HUES6 (cell line): ENCODE measurements at regions not wholly inside any gene's neighbourhood (a gene's known extent, or its start where the extent isn't known, plus 50 kb on each side); places are given as distances from the start of the nearest gene placed in this dataset.
"Not testable (repeated sequence)": the region's sequence is repeated elsewhere in the genome, so short reads cannot be mapped to it uniquely, and the experiment has no call there.

ENCODE experiments used
- H3K27ac ChIP-seq: 2 replicates; pipeline ENCODE4 v1.7.0; 2013; ENCODE audit warnings: low read depth, mild to moderate bottlenecking, low read length, inconsistent platforms
- H3K27me3 ChIP-seq: 2 replicates; pipeline ENCODE4 v1.6.1; 2013; ENCODE audit warnings: low read length; ENCODE audit not compliant: control insufficient read depth, insufficient read depth
- H3K36me3 ChIP-seq: 2 replicates; pipeline ENCODE4 v1.6.1; 2013; ENCODE audit warnings: low read length; ENCODE audit not compliant: control insufficient read depth, insufficient read depth
- H3K4me1 ChIP-seq: 2 replicates; pipeline ENCODE4 v1.6.1; 2013; ENCODE audit warnings: low read length; ENCODE audit not compliant: control insufficient read depth, insufficient read depth
- H3K4me3 ChIP-seq: 2 replicates; pipeline ENCODE4 v1.5.1; 2013; ENCODE audit warnings: low read depth, low read length
- H3K9ac ChIP-seq: one replicate; pipeline ENCODE4 v1.6.1; 2013; ENCODE audit warnings: mild to moderate bottlenecking, low read length
- H3K9me3 ChIP-seq: 2 replicates; pipeline ENCODE4 v1.6.1; 2013; ENCODE audit warnings: low read depth, low read length; ENCODE audit not compliant: control insufficient read depth, insufficient read depth

DNA sequence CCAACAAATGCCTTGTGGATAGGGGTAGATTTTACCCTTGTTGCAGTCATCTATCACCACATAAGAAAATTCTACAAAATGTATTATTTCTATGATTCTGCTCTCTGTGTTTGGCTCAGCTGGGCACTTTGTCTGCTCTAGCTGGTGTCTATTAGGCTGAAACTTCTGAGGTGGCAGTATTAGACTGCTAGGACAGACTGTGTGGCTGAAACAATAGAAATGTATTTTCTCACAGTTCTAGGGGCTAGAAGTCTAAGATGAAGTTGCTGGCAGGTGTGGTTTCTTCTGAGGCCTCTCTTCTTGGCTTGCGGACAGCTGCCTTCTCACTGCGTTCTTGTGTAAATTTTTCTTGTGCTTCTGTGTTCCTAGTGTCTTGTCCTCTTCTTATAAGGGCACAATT is 1139.6 kb upstream of the LRRTM3 start:
- H3K9me3 ChIP-seq = no peaks in the 10 kb centered on the region
- H3K9ac ChIP-seq = no peak overlapping the region
- no peaks in the 10 kb centered on the region for H3K4me1 ChIP-seq
- H3K4me3 ChIP-seq = no peak overlapping the region
- H3K27ac ChIP-seq = no peak overlapping the region
- H3K27me3 ChIP-seq = no peaks in the 10 kb centered on the region
- H3K36me3 ChIP-seq = no peaks in the 10 kb centered on the region

DNA sequence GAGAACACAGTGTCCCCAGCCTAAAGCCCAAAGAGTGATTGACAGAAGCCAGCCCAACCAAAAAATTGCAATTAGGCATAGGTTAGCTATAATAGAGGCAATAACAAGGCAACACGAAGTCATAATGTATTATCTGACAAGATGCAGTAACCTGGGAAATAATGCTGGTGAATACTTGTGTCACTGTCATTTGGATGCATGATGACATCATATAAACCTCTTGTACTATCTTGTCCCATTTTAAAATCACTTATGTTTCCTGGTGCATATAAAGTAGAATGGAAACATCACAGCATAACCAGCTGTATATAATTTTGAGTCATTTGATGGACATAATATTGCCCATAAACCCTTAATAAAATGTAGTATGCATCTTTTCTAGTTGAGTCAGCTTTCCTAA is 1138.3 kb upstream of the LRRTM3 start:
- Histone ChIP-seq H3K27me3 (no peaks in the 10 kb centered on the region), H3K27ac (no peak overlapping the region), H3K4me3 (no peak overlapping the region), H3K4me1 (no peaks in the 10 kb centered on the region), H3K36me3 (no peaks in the 10 kb centered on the region), H3K9ac (no peak overlapping the region), H3K9me3 (no peaks in the 10 kb centered on the region)

- H3K27me3 ChIP-seq = no peaks in the 10 kb centered on the region
- no peak overlapping the region for H3K27ac ChIP-seq
- H3K9me3 ChIP-seq = no peaks in the 10 kb centered on the region
- H3K4me1 ChIP-seq = no peaks in the 10 kb centered on the region
- H3K9ac ChIP-seq = no peak overlapping the region
- no peaks in the 10 kb centered on the region for H3K36me3 ChIP-seq
- no peak overlapping the region for H3K4me3 ChIP-seq
Observed at GRCh38 chr10:65788271-65788670, 1137.6 kb upstream of the LRRTM3 start.

GRCh38 chr10:65791979-65792378 is 1133.9 kb upstream of the LRRTM3 start:
- H3K27ac ChIP-seq = no peak overlapping the region
- no peak overlapping the region for H3K4me3 ChIP-seq
- H3K36me3 ChIP-seq = no peaks in the 10 kb centered on the region
- H3K27me3 ChIP-seq = no peaks in the 10 kb centered on the region
- no peak overlapping the region for H3K9ac ChIP-seq
- no peaks in the 10 kb centered on the region for H3K4me1 ChIP-seq
- H3K9me3 ChIP-seq = no peaks in the 10 kb centered on the region

DNA sequence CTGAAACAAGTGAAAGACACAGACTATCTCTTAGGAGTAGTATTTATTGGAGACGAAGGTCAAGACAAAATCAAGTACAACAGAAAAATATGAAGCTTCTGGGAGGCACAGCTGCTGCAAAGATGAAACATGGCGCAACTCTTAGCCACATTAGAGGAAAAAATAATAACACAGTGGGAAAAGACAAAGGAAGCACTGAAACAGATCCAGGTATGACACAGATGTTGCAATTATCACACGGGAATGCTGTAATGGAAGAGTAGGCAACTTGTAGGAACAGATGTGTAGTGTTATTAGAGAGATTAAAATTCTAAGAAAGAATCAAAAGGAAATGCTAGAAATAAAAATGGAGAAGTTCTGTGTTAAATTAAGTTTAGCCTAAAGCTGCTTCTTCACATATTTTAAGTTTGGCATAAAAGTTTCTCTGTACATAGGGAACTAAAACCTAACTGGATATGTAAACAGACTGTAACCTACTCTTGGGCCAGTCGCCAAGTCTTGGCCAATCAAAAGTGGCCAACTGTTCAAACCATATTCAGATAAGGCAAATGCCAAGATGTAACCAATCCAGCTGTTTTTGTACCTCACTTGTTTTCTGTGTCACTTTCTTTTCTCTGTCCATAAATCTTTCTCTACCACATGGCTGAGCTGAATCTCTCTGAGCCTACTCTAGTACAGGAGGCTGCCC is 1132.0 kb upstream of the LRRTM3 start:
- H3K9me3 ChIP-seq = no peaks in the 10 kb centered on the region
- no peaks in the 10 kb centered on the region for H3K36me3 ChIP-seq
- no peak overlapping the region for H3K9ac ChIP-seq
- H3K4me3 ChIP-seq = no peak overlapping the region
- H3K4me1 ChIP-seq = no peaks in the 10 kb centered on the region
- H3K27me3 ChIP-seq = no peaks in the 10 kb centered on the region
- H3K27ac ChIP-seq = no peak overlapping the region

- H3K36me3 ChIP-seq, H3K4me1 ChIP-seq, H3K4me3 ChIP-seq, H3K27me3 ChIP-seq, H3K9me3 ChIP-seq, H3K9ac ChIP-seq, H3K27ac ChIP-seq: not testable (repeated sequence)
Observed at GRCh38 chr10:65794861-65795260, 1131.0 kb upstream of the LRRTM3 start.

DNA sequence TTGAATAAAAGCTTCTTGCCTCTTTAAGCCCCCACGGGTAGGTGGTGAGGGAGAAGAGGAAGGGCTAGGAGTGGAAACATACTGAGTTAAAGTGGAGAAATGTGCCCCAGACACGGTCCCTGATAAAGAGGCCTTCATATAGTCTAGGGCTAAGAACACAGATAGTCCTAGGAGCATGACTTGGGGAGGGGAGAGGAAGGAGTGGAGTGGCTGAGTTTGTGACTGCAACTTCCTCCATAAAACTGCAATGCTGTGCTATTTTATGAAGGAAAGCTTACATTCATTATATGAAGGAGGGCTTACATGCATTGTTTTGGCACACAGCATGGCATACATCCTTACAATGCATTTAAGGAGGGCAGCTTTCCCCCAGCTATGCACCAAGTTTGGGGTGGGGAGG is 1129.4 kb upstream of the LRRTM3 start:
- no peak overlapping the region for H3K27ac ChIP-seq
- no peaks in the 10 kb centered on the region for H3K36me3 ChIP-seq
- no peaks in the 10 kb centered on the region for H3K4me1 ChIP-seq
- no peak overlapping the region for H3K4me3 ChIP-seq
- no peaks in the 10 kb centered on the region for H3K27me3 ChIP-seq
- H3K9me3 ChIP-seq = no peaks in the 10 kb centered on the region
- H3K9ac ChIP-seq = no peak overlapping the region

- no peaks in the 10 kb centered on the region for H3K27me3 ChIP-seq
- no peak overlapping the region for H3K9ac ChIP-seq
- H3K4me3 ChIP-seq = no peak overlapping the region
- H3K27ac ChIP-seq = no peak overlapping the region
- H3K4me1 ChIP-seq = no peaks in the 10 kb centered on the region
- no peaks in the 10 kb centered on the region for H3K9me3 ChIP-seq
- no peaks in the 10 kb centered on the region for H3K36me3 ChIP-seq
Observed at GRCh38 chr10:65798133-65798532, 1127.7 kb upstream of the LRRTM3 start.

DNA sequence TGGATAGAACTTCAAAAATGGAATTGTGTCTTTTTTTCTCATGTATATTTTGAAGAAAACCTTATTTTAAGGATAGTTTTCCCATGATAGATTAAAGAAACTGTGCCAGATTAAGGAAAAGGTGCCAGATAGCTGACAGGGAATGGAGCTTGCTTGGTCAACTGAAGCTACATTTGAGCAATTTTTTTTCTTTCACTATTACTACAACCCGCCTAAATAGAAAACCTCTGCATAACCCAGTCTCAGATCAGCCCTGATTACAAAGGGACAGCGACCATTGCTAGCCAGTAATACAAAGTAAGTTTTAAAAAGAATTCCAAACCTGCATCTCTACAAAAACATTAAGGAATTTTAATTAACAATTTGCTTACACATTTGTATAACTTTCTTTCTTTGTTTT is 1123.4 kb upstream of the LRRTM3 start:
- Histone ChIP-seq H3K9me3 (no peaks in the 10 kb centered on the region), H3K27ac (no peak overlapping the region), H3K4me1 (0 out of 2 replicates have a peak, but pooled peaks cover 5% of the 10 kb centered on the region), H3K36me3 (no peaks in the 10 kb centered on the region), H3K4me3 (no peak overlapping the region), H3K27me3 (no peaks in the 10 kb centered on the region), H3K9ac (no peak overlapping the region)

GRCh38 chr10:65805511-65805910 is 1120.3 kb upstream of the LRRTM3 start:
- H3K9me3 ChIP-seq = no peaks in the 10 kb centered on the region
- H3K9ac ChIP-seq = no peak overlapping the region
- no peaks in the 10 kb centered on the region for H3K36me3 ChIP-seq
- no peak overlapping the region for H3K27ac ChIP-seq
- H3K27me3 ChIP-seq = no peaks in the 10 kb centered on the region
- H3K4me1 ChIP-seq = 0 out of 2 replicates have a peak, but pooled peaks cover 5% of the 10 kb centered on the region
- no peak overlapping the region for H3K4me3 ChIP-seq

- H3K4me1 ChIP-seq = 0 out of 2 replicates have a peak, but pooled peaks cover 5% of the 10 kb centered on the region
- H3K27ac ChIP-seq = no peak overlapping the region
Observed at GRCh38 chr10:65805993-65806392, 1119.8 kb upstream of the LRRTM3 start.

More at GRCh38 chr10:65805993-65806392, 1119.8 kb upstream of the LRRTM3 start:
- no peak overlapping the region for H3K4me3 ChIP-seq
- H3K27me3 ChIP-seq = no peaks in the 10 kb centered on the region
- H3K9ac ChIP-seq = no peak overlapping the region
- no peaks in the 10 kb centered on the region for H3K9me3 ChIP-seq
- no peaks in the 10 kb centered on the region for H3K36me3 ChIP-seq
